ENCODE measurements at regions not wholly inside any gene's neighbourhood (a gene's known extent, or its start where the extent isn't known, plus 50 kb on each side); places are given as distances from the start of the nearest gene placed in this dataset.

- TF ChIP-seq MXI1 (IDR thresholded peaks at IDR 0.05; ENCODE audit: borderline replicate concordance, low read depth, low read length) (no peak), BHLHE40 (IDR thresholded peaks at IDR 0.05; ENCODE audit: low read depth, low read length) (no peak), RCOR1 (IDR thresholded peaks at IDR 0.05; ENCODE audit: insufficient replicate concordance, low read length) (no peak), ELK1 (IDR thresholded peaks at IDR 0.05; ENCODE audit: borderline replicate concordance, low read depth, low read length) (no peak), CTCF (conservative IDR thresholded peaks at IDR 0.05; ENCODE audit: low read depth, low read length) (no peak)
- Histone ChIP-seq H3K9me3 (ENCODE audit: control insufficient read depth, insufficient read depth, low read length) (0 out of 2 replicates have a peak, but pooled peaks cover 2% of the 10 kb centered on the region), H3K9ac (ENCODE audit: low read depth, low read length) (no peak overlapping the region), H3K4ac (ENCODE audit: low read depth, low read length) (no peak overlapping the region), H3K4me3 (ENCODE audit: insufficient read depth, low read depth, low read length) (no peak overlapping the region), H2BK120ac (ENCODE audit: low read depth, low read length) (no peak overlapping the region), H3K23ac (ENCODE audit: low read depth, low read length) (no peak overlapping the region), H3K56ac (ENCODE audit: extremely low read depth, insufficient read depth, low read length) (no peak overlapping the region), H4K91ac (ENCODE audit: insufficient read depth, low read depth, low read length) (no peak overlapping the region), H3K27me3 (ENCODE audit: control insufficient read depth, insufficient read depth, low read length) (no peaks in the 10 kb centered on the region), H2BK20ac (ENCODE audit: low read depth, low read length) (no peak overlapping the region), H3K18ac (ENCODE audit: low read depth, low read length) (no peak overlapping the region), H4K8ac (ENCODE audit: low read depth in 2 of 2, low read length in 2 of 2) (no peak overlapping the region), H2AK9ac (replicated peaks; ENCODE audit: low read depth, low read length, poor library complexity) (no peak overlapping the region), H4K5ac (ENCODE audit: low read depth, low read length) (no peak overlapping the region), H3K14ac (replicated peaks; ENCODE audit: low read depth, low read length) (no peak overlapping the region), H3K36me3 (ENCODE audit: control insufficient read depth, insufficient read depth, low read length) (no peaks in the 10 kb centered on the region), H3K27ac (ENCODE audit: insufficient read depth, low read length) (no peak overlapping the region), H2AFZ (replicated peaks; ENCODE audit: low read length, poor library complexity) (no peak overlapping the region), H2BK15ac (ENCODE audit: low read depth, low read length) (no peak overlapping the region), H3K4me2 (ENCODE audit: low read depth, low read length) (no peak overlapping the region), H4K20me1 (ENCODE audit: insufficient read depth, low read length) (no peaks in the 10 kb centered on the region), H3K4me1 (ENCODE audit: control insufficient read depth, insufficient read depth, low read length) (no peaks in the 10 kb centered on the region), H3K9me1 (ENCODE audit: insufficient read depth, low read length) (no peaks in the 10 kb centered on the region), H3K79me1 (ENCODE audit: low read depth in 1 of 2, low read length in 2 of 2) (no peaks in the 10 kb centered on the region), H2AK5ac (ENCODE audit: low read depth, low read length) (no peak overlapping the region), H2BK5ac (ENCODE audit: low read depth, low read length, poor library complexity, severe bottlenecking) (no peak overlapping the region)
- no TSS peak for BruUV-seq (replicated peaks)
- ChIA-PET CTCF (no interaction called here), POLR2A (ENCODE audit: unreplicated experiment) (no interaction called here)
- ATAC-seq (ENCODE audit: low read depth): no peak
- WGBS, 2 experiments (ENCODE audit: extremely low coverage in 2 of 2, insufficient read length in 1 of 2): no CpG with 5 or more reads among the region's 3 CpGs
- DNase-seq: no peak
- dilution Hi-C loops (cut with HindIII; ENCODE audit: low sequenced_read_pairs, unreplicated experiment): no loop called here
- intact Hi-C loops (cut with micrococcal nuclease): no loop called here
- in situ Hi-C loops (cut with MboI; ENCODE audit: low sequenced_read_pairs): no loop called here
These were observed 2017.3 kb downstream of the C4orf33 start for GRCh38 chr4:131113273-131113672.

Measured in IMR-90 (cell line).